HEK293 (cell line): ENCODE measurements at regions not wholly inside any gene's neighbourhood (a gene's known extent, or its start where the extent isn't known, plus 50 kb on each side); places are given as distances from the start of the nearest gene placed in this dataset.

Experiments
- CTCF ChIA-PET: fragments of 350-600 bp; formaldehyde crosslinking; extraction: SDS; loops from one replicate; lab custom pipeline; 2021; ENCODE audit warnings: antibody characterized with exemption; lab: Yijun Ruan, JAX
- POLR2A ChIA-PET: fragments of 300-600 bp; formaldehyde crosslinking; extraction: SDS; loops from one replicate; lab custom pipeline; 2020; ENCODE audit warnings: antibody characterized with exemption, inconsistent platforms; lab: Yijun Ruan, JAX
- H3K27ac ChIP-seq: fragments of 200-500 bp; sonication (Bioruptor generic); 2 replicates; pipeline ENCODE4 v1.5.1; 2014; ENCODE audit warnings: low read depth, low read length, control low read depth, inconsistent platforms; ENCODE audit errors: extremely low read depth
- H3K36me3 ChIP-seq, 2 experiments: fragments of 200-500 bp in 1 of 2; sonication (Bioruptor generic) in 1 of 2; 1 replicate in 1 of 2; 2 replicates in 1 of 2; pipeline ENCODE4 v1.5.1; 2014 to 2017; ENCODE audit warnings: inconsistent platforms in 2 of 2, low read length in 2 of 2; ENCODE audit not compliant: control insufficient read depth in 2 of 2, insufficient read depth in 1 of 2
- H3K4me1 ChIP-seq: fragments of 200-500 bp; sonication (Bioruptor generic); 2 replicates; pipeline ENCODE4 v1.5.1; 2014; ENCODE audit warnings: mild to moderate bottlenecking, low read length, inconsistent platforms; ENCODE audit not compliant: control insufficient read depth, insufficient read depth
- H3K4me3 ChIP-seq: 2 replicates; pipeline ENCODE4 v1.5.1; 2011; ENCODE audit warnings: low read depth, mild to moderate bottlenecking, control low read depth, low read length, moderate library complexity
- H3K9me3 ChIP-seq: fragments of 200-500 bp; sonication (Bioruptor generic); 2 replicates; pipeline ENCODE4 v1.5.1; 2014; ENCODE audit warnings: low read depth, low read length, inconsistent platforms; ENCODE audit not compliant: control insufficient read depth, insufficient read depth
- BCL6B ChIP-seq: fragments of 450-650 bp; formaldehyde crosslinking; IDR thresholded peaks from 2 replicates; pipeline ENCODE4 v1.5.1; 2017; ENCODE audit warnings: missing biosample characterization, missing genetic modification characterization
- EGR2 ChIP-seq: fragments of 450-650 bp; formaldehyde crosslinking; IDR thresholded peaks from 2 replicates; pipeline ENCODE4 v1.5.1; 2016; ENCODE audit warnings: low read depth, missing biosample characterization, missing genetic modification characterization
- KLF1 ChIP-seq: fragments of 450-650 bp; formaldehyde crosslinking; IDR thresholded peaks from 2 replicates; pipeline ENCODE4 v1.5.1; 2016; ENCODE audit warnings: missing biosample characterization, missing genetic modification characterization
- KLF17 ChIP-seq: fragments of 450-650 bp; formaldehyde crosslinking; IDR thresholded peaks from 2 replicates; pipeline ENCODE4 v1.5.1; 2016; ENCODE audit warnings: missing biosample characterization, missing genetic modification characterization
- MYNN ChIP-seq: fragments of 450-650 bp; formaldehyde crosslinking; IDR thresholded peaks from 2 replicates; pipeline ENCODE4 v1.5.1; 2016; ENCODE audit warnings: missing biosample characterization, missing genetic modification characterization, borderline replicate concordance
- PRDM1 ChIP-seq: fragments of 450-650 bp; formaldehyde crosslinking; IDR thresholded peaks from 2 replicates; pipeline ENCODE4; 2016; ENCODE audit warnings: missing biosample characterization, missing genetic modification characterization
- SCRT1 ChIP-seq: fragments of 450-650 bp; formaldehyde crosslinking; IDR thresholded peaks from 2 replicates; pipeline ENCODE4 v1.5.1; 2016; ENCODE audit warnings: missing biosample characterization, missing genetic modification characterization, borderline replicate concordance
- ZBTB44 ChIP-seq: fragments of 450-650 bp; IDR thresholded peaks from 2 replicates; pipeline ENCODE4 v1.5.1; 2018; ENCODE audit warnings: missing biosample characterization, mild to moderate bottlenecking, missing genetic modification characterization
- ZEB2 ChIP-seq: fragments of 450-650 bp; formaldehyde crosslinking; IDR thresholded peaks from 2 replicates; pipeline ENCODE4 v1.5.1; 2016; ENCODE audit warnings: missing biosample characterization, missing genetic modification characterization
- ZNF146 ChIP-seq: fragments of 450-650 bp; formaldehyde crosslinking; IDR thresholded peaks from 2 replicates; pipeline ENCODE4 v1.5.1; 2016; ENCODE audit warnings: missing biosample characterization, missing genetic modification characterization
- ZNF211 ChIP-seq: fragments of 450-650 bp; formaldehyde crosslinking; IDR thresholded peaks from 2 replicates; pipeline ENCODE4 v1.5.1; 2016; ENCODE audit warnings: low read depth, missing biosample characterization, missing genetic modification characterization
- ZNF335 ChIP-seq: fragments of 450-650 bp; formaldehyde crosslinking; conservative IDR thresholded peaks from 2 replicates; pipeline ENCODE4 v1.5.1; 2016; ENCODE audit warnings: missing biosample characterization, missing genetic modification characterization
- ZNF488 ChIP-seq: fragments of 450-650 bp; formaldehyde crosslinking; IDR thresholded peaks from 2 replicates; pipeline ENCODE4 v1.5.1; 2016; ENCODE audit warnings: missing biosample characterization, missing genetic modification characterization
- ZNF580 ChIP-seq: fragments of 450-650 bp; formaldehyde crosslinking; IDR thresholded peaks from 2 replicates; pipeline ENCODE4 v1.5.1; 2016; ENCODE audit warnings: missing biosample characterization, missing genetic modification characterization
- ZNF585B ChIP-seq: fragments of 450-650 bp; formaldehyde crosslinking; IDR thresholded peaks from 2 replicates; pipeline ENCODE4 v1.5.1; 2016; ENCODE audit warnings: missing biosample characterization, missing genetic modification characterization
- ZNF776 ChIP-seq: fragments of 450-650 bp; formaldehyde crosslinking; IDR thresholded peaks from 2 replicates; pipeline ENCODE4 v1.5.0; 2017; ENCODE audit warnings: missing biosample characterization, missing genetic modification characterization, borderline replicate concordance
- ZNF791 ChIP-seq: fragments of 450-650 bp; formaldehyde crosslinking; IDR thresholded peaks from 2 replicates; pipeline ENCODE4 v1.5.1; 2016; ENCODE audit warnings: missing biosample characterization, missing genetic modification characterization
- ZNF792 ChIP-seq: fragments of 450-650 bp; formaldehyde crosslinking; IDR thresholded peaks from 2 replicates; pipeline ENCODE4 v1.5.1; 2016; ENCODE audit warnings: missing biosample characterization, missing genetic modification characterization
- ZNF837 ChIP-seq: fragments of 450-650 bp; formaldehyde crosslinking; IDR thresholded peaks from 2 replicates; pipeline ENCODE4 v1.5.1; 2016; ENCODE audit warnings: missing biosample characterization, missing genetic modification characterization
- ZSCAN30 ChIP-seq: fragments of 450-650 bp; IDR thresholded peaks from 2 replicates; pipeline ENCODE4 v1.5.1; 2018; ENCODE audit warnings: missing biosample characterization, mild to moderate bottlenecking, missing genetic modification characterization, moderate library complexity
- TF ChIP-seq, protein P1 (sequence below): IDR thresholded peaks from 2 replicates; pipeline ENCODE4 v1.6.1; 2011; ENCODE audit warnings: mild to moderate bottlenecking, low read depth, low read length, borderline replicate concordance
- TF ChIP-seq, protein P2 (sequence below): fragments of 450-650 bp; formaldehyde crosslinking; IDR thresholded peaks from 2 replicates; pipeline ENCODE4 v1.5.1; 2017; ENCODE audit warnings: missing biosample characterization, missing genetic modification characterization

DNA sequence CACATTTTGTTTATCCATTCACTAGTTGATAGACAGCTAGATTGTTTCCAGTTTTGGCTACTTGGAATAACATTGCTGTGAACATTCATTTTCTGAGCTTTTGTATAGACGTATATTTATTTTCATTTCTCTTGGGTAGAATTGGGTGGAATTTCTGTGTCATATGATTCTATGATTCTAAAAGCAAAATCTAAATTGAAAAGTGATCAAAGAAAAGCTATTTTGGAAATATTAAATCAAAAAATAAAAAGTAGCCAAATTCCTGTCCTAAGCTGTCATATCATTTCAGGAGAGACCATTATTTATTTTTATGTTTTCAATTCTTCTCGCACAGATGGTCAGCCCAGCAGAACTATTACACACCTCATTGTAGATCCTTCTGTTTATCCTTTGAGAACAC lies 229.2 kb downstream of the COL12A1 start (continued):
- no peak for TF ChIP-seq MYNN

DNA sequence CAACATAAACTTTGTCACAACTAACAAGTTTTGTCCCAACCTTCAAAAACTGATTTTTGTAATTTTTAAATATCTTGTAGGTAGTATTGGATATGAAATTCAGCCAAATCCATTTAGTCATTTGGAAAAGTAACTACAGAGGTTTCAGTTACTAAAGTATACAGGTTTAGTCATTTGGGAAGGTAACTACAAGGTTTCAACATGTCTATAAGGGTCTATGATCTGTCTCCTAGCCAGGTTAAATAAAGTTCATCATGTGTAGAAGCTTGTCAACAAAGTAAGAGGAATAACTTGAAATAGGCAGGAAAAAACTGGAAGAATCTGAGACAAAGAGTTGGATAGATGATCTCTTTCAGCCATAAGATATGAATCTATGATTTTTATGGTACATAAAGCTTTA lies 229.8 kb downstream of the COL12A1 start:
- no peaks in the 10 kb centered on the region for H3K9me3 ChIP-seq
- no peak overlapping the region for H3K27ac ChIP-seq
- TF ChIP-seq ZNF791 (tag by site-specific recombination) (no peak), ZNF146 (tag by site-specific recombination) (no peak), BCL6B (no peak), ZSCAN30 (tag by site-specific recombination) (no peak), SCRT1 (tag by site-specific recombination) (no peak), ZNF776 (tag by site-specific recombination) (no peak), ZNF580 (no peak), ZNF837 (tag by site-specific recombination) (no peak), EGR2 (tag by site-specific recombination) (no peak), KLF1 (tag by site-specific recombination) (no peak)
- TF ChIP-seq, protein P1, sequence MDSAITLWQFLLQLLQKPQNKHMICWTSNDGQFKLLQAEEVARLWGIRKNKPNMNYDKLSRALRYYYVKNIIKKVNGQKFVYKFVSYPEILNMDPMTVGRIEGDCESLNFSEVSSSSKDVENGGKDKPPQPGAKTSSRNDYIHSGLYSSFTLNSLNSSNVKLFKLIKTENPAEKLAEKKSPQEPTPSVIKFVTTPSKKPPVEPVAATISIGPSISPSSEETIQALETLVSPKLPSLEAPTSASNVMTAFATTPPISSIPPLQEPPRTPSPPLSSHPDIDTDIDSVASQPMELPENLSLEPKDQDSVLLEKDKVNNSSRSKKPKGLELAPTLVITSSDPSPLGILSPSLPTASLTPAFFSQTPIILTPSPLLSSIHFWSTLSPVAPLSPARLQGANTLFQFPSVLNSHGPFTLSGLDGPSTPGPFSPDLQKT, result no peak
- TF ChIP-seq, protein P2, sequence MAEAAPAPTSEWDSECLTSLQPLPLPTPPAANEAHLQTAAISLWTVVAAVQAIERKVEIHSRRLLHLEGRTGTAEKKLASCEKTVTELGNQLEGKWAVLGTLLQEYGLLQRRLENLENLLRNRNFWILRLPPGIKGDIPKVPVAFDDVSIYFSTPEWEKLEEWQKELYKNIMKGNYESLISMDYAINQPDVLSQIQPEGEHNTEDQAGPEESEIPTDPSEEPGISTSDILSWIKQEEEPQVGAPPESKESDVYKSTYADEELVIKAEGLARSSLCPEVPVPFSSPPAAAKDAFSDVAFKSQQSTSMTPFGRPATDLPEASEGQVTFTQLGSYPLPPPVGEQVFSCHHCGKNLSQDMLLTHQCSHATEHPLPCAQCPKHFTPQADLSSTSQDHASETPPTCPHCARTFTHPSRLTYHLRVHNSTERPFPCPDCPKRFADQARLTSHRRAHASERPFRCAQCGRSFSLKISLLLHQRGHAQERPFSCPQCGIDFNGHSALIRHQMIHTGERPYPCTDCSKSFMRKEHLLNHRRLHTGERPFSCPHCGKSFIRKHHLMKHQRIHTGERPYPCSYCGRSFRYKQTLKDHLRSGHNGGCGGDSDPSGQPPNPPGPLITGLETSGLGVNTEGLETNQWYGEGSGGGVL, result no peak
- H3K36me3 ChIP-seq, result no peaks in the 10 kb centered on the region
- CTCF ChIA-PET, result interaction anchor here (0.7 to 1.0 kb wide), 2 partner anchors 122 to 232 kb away, joined by 4 to 5 read pairs; no protein-coding TSS in a partner anchor
- POLR2A ChIA-PET, result no interaction called here
- H3K4me3 ChIP-seq, result no peak overlapping the region
- H3K4me1 ChIP-seq, result no peaks in the 10 kb centered on the region

DNA sequence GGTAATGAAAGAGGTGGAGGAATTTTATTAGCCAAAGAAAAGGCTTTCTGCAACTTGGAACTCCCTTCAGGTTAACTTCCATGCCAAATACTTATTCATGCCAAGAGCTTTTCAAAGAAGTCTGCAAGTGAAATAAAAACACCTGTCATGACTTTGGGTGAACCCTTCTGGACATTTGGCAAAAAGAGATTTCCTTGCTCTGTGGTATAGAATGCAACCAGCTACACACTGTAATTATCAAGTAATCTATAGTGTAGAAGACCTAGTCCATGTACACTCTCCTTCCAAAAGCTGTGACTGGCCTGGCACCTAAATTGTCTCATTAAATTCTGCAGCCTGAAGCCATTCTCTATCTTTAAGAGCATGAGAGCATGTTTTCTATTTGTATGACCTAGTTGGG lies 232.3 kb downstream of the COL12A1 start:
- H3K4me1 ChIP-seq, result no peaks in the 10 kb centered on the region
- POLR2A ChIA-PET, result interaction anchor here (1.8 kb wide), 1 partner anchor 232 kb away, joined by 4 read pairs; the partner anchor contains the start of gene COL12A1
- H3K36me3 ChIP-seq, result no peaks in the 10 kb centered on the region
- CTCF ChIA-PET, result interaction anchor here (1.0 kb wide), 1 partner anchor 91 kb away, joined by 3 read pairs; no protein-coding TSS in a partner anchor
- no peaks in the 10 kb centered on the region for H3K9me3 ChIP-seq
- no peak overlapping the region for H3K27ac ChIP-seq
- H3K4me3 ChIP-seq, result no peak overlapping the region
- TF ChIP-seq ZNF792 (tag by site-specific recombination) (no peak), ZNF211 (no peak), ZEB2 (tag by site-specific recombination) (no peak), PRDM1 (tag by site-specific recombination) (no peak), ZNF585B (tag by site-specific recombination) (no peak), KLF17 (no peak), ZNF335 (tag by site-specific recombination) (no peak), ZNF488 (tag by site-specific recombination) (no peak), ZBTB44 (no peak)
